DMS114 treated with DMSO at 0.1 percent for 48 hours (cell line): ENCODE measurements at regions not wholly inside any gene's neighbourhood (a gene's known extent, or its start where the extent isn't known, plus 50 kb on each side); places are given as distances from the start of the nearest gene placed in this dataset.

Experiments used
- DNase-seq: peaks from one replicate; lab custom pipeline; 2025; ENCODE audit not compliant: unreplicated experiment; lab: John Stamatoyannopoulos, UW

GRCh38 chr12:77578466-77579220, 252.1 kb upstream of the NAV3 start:
- DNase-seq = no peak

DNA sequence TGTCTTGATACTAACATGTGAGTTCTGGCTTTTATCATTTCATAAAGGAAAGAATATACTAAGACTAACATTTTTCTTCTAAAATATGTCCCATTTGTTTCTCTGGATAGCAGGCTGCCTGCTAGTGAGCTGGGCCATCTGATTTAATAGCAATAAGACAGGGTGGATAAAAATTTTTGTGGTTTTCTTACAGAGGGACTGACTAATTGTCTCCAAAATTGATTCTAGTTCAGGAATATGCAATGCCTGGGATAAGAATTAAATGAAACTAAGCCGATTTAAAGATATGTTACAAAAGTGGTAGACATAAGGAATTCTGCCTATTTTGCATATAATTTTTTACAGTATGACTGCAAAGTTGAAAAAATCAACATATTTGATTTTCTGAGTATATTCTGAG, 252.9 kb upstream of the NAV3 start:
- no peak for DNase-seq

GRCh38 chr12:77575376-77575919, 255.2 kb upstream of the NAV3 start:
- DNase-seq = no peak

DNA sequence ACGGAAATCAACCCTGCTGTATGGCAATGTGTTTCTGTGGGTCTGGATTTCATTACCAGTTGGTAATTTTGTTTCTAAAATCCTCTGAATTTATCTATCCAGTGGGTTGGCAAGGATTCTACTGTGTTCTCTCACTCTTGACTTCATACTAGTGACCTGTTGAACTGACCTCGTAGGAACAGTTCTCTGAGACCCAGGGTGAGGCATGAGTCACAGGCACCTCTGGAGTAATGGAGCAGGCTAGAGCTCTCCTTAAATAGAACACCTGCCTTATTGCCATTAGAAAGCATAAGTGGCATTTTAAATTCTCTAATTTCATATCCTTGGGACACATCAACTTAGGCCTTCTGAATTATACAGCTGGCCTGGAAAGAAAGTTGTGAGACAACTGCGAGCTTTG, 258.3 kb upstream of the NAV3 start:
- no peak for DNase-seq

DNA sequence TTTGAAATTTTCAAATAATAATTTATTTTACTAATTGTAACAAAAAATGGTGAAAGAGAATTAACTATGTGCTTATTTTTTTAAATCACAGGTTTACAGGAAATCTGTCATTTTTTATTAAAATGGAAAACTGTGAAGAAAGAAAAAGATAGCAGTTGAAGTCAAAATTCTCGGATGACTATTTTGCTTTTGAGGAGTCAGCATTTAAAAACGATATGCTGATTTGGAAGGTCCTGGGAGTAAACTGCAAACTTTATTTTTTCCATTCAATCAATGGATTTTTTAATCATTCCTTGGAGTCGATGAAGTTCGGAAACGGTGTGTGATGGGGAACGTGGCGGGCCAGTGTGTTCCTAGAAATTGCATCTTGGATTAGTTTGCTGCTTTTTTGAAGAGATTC, 258.9 kb upstream of the NAV3 start:
- DNase-seq = no peak

DNA sequence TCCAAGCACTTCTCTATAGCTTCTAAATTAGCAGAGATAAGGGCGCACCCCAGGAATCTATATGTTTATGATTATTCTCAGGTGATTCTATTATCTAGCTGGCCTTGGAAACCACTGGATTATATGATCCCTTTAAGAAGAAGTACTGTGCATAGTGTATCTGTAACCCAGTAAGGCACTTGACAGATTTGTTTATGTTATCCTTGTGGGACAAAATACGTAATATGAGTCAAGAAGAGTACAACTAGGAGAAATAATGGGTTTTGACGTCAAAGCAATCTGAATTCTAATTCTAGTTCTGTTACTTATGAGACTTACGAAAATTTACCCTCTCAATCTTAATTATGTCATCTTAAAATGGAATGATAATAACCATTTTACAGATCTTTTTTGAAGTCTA, 259.6 kb upstream of the NAV3 start:
- DNase-seq = no peak

GRCh38 chr12:77569876-77570275, 260.8 kb upstream of the NAV3 start:
- DNase-seq = no peak

DNA sequence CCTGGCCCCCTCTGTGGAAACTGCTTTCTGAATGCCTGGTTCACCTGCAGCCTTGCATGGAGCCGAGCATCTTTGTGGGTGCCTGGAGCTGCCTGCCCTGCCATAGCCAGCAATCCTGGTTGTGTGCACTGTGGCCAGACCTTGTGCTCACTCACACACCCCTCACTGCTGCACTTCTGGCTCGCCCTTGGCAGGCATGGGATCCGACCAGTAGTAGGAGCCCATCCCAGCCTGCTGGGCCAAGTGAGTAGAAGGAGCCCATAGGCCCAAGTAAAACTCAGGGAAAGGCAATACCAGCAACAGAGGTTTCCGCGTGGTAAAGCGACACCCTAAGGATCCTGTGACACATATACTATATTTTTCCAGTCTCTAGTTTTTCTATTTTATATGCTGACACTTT, 270.0 kb upstream of the NAV3 start:
- no peak for DNase-seq

DNA sequence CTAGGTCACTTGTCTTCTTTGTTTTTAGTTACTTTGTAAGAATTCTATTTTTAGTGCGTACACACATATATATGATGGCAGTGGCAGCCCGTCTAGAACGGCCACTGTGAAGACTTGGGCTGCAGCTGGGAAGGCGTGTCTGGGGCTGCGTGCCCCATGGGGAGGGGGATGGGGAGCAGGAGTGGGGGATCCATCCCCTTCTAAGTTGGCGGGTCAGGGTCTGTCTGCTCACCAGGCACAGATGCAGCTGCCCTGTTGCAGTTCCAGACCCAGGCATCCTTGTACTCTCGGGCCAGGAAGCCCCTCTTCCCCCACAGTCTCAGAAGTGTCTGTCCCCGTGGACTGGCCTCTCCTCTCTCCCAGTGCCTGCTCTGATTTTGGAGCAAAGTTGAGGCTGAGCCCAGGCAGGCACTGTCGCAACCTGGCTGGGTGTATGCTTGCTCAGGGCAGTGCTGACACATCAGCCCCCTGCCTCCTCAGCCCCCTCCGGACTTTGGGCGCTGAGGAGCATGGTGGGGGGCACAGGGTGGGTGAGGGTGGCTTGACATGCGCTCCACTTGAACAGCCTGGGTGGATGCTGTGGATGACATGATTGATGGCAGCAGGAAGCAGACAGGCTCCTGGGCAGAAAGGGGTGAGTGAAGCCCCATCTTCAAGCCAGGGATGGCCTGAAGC, 271.2 kb upstream of the NAV3 start:
- DNase-seq = no peak

GRCh38 chr12:77555074-77555473, 275.6 kb upstream of the NAV3 start:
- no peak for DNase-seq

DNA sequence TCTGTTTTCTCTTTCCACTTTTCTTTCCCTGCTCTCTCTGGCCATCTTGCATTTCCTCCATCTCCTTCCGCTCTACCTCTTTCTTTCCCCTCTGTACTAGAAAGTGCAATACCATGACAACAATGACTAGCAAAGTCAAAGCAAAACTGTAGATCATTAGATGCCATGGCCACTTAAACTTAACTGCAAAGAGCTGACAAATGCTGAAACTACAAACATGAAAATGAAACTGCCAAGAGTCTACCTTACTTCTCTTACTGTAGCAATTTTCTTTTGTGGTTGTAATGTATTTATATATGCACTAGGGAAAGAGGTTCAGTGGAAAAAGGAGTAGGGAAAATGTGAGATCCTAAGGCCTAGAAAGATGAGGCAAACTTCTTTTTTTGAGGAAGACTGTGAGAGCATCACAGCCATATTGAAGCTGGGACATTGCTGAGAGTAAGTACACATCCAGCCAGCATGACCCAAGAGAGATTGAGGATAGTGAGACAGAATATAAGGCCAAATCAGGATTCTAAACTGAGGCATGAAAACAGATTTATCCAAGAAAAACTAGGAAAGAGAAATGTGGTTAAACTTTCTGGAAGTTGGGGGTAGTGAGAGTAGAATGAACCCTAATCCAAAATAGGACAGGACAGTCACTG, 276.6 kb upstream of the NAV3 start:
- DNase-seq = no peak

- no peak for DNase-seq
Observed at GRCh38 chr12:77549383-77550128, 281.1 kb upstream of the NAV3 start.

- DNase-seq = no peak
Observed at GRCh38 chr12:77548797-77549196, 281.9 kb upstream of the NAV3 start.

- no peak for DNase-seq
Observed at GRCh38 chr12:77540097-77540496, 290.6 kb upstream of the NAV3 start.

GRCh38 chr12:77537663-77538062, 293.0 kb upstream of the NAV3 start:
- no peak for DNase-seq

DNA sequence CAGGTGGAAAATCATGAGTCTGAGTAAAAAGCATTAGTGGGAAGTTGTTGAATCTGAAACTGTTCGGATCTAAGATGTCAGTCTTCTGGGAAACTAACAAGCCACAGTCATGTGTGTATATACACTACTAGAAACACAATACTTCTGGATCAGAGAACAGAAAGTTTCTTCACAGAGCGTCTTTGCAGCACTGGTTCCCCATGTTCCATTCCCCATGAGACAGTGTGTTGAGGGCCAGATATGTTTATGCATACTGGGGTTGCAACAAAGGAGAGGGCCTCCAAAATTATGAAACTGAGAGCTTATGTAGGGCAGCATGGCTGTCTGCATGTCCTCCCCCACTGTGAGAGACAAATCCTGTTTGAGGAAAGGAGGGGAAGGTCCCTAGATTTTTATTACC, 295.0 kb upstream of the NAV3 start:
- DNase-seq = no peak

GRCh38 chr12:77531912-77532311, 298.8 kb upstream of the NAV3 start:
- DNase-seq = no peak

- no peak for DNase-seq
Observed at GRCh38 chr12:77522247-77522646, 308.4 kb upstream of the NAV3 start.

GRCh38 chr12:77521508-77522115, 309.1 kb upstream of the NAV3 start:
- no peak for DNase-seq

DNA sequence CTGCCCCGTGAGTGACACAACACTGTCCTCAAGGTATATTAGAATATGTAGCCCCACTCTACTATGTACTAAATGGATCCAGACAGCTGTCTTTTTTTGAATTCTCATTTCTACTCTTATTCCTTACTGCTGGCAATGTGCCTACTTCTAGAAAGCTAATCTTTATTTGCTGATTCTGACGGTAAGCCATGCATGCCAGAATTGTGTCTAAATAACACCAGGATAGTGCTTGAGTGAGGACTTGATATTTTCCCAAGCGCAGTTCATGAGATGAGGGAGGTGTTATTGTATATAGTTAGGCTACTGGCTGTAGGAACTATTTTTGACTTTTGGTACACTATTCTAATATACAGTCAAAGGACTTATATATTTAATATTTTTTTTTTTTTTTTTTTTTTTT, 316.2 kb upstream of the NAV3 start:
- DNase-seq = no peak

DNA sequence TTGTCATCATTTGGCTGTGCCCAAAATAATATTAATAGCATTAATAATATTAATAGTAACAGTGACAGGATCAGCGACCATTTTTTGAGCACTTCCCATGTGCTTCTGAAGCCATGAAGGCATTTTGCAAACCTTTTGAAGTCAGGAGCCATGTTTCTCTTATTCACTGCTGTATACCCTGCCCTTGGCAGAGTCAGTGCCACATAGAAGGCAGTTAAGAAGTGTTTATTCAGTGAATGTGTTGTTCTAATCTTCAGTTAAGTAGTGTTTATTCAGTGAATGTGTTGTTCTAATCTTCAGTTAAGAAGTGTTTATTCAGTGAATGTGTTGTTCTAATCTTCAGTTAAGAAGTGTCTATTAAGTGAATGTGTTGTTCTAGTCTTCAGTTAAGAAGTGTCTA, 319.7 kb upstream of the NAV3 start:
- DNase-seq = no peak
